Hematopoietic multipotent progenitor cell treated with erythropoietin and hydrocortisone succinate and interleukin-3 and kit ligand, for 8 days (in vitro differentiated cells): ENCODE measurements at regions not wholly inside any gene's neighbourhood (a gene's known extent, or its start where the extent isn't known, plus 50 kb on each side); places are given as distances from the start of the nearest gene placed in this dataset.
"Not testable (repeated sequence)": the region's sequence is repeated elsewhere in the genome, so short reads cannot be mapped to it uniquely, and the experiment has no call there.

Experiments
- DNase-seq: peaks from one replicate; pipeline ENCODE4 v3.0.0-alpha.2; 2015

DNA sequence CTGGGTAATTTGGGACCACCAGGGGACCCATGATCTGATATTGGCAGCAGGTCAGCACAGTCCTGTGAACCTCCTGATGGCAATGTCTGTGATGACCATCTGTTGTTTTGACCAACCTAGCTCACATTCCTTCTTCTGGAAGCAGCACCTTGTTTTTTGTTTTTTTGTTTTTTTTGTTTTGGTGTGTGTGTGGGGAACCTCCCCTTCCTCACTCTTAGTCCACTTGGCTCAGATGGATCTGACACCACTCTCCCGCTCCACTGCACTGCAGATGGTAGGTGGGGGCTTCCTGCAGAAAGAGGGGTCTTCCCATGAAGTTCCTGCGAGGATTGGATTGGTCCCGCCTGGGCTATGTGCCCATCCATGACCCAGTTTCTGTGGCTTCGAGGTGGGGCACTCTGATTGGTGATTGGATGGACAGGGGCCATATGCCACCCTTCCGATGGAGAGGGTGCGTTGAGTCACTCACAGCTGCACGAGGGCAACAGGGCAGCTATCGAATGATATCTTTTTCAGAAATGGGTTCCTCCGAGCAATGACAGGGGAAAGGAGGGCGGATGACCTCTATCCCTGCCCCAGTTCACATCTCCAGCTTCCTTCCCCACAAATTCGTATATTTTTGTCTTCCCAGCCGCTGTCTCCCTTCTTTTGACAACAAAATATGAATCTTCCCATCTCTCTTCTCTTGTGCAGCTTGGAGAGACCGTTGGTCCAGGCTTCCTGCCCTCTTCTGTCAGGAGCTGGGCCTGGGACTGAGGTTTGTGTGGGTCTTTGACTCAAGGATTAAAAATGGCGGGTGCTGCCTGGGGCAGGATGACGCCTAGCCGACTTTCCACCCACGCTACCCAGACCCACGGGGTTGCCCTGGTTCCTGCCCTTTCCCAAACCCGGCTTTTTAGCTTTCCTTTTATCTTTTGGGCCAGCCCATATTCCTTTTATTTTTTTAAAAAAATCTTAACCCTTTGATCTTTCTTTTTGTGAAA is 132.1 kb upstream of the KCNG1 start:
- no peak for DNase-seq

DNA sequence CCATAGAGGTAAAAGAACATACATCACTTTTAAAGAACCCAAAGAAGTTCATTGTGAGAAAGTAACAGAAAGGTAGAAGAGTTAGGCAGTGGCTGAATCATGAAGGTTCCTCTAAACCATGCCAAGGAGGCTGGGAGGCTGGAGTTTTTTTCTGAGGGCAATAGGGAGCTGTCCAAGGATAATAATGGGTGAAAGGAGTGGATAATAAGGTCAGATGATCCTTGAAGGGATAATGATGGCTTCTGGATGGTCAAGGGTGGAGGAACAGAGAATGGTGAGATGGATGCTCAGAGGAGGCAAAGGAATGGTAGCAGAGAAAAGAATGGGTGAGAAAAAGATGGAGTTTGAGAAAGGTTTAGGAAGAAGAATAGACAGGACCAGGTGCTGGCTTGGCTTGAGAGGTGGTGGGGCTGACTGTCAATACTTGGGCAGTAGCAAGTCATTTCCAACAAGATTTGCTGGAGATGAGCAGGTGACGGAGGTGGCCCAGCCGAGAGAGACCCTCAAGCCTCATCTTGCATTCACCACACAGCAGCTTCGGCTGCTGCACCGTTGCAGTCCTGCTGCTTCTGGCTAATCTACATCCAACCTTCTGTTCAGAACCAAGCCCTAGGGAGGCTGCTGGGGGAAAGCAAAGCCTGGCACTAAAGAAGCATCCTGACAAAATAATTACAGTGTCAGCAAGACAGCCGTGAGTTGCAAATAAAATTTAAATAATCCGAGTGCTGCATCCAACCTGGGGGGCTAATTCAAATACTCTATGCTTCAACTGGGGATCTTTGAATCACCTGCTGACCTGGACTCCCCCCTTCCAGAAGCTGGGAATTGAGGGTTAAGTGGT is 131.2 kb upstream of the KCNG1 start:
- no peak for DNase-seq

DNA sequence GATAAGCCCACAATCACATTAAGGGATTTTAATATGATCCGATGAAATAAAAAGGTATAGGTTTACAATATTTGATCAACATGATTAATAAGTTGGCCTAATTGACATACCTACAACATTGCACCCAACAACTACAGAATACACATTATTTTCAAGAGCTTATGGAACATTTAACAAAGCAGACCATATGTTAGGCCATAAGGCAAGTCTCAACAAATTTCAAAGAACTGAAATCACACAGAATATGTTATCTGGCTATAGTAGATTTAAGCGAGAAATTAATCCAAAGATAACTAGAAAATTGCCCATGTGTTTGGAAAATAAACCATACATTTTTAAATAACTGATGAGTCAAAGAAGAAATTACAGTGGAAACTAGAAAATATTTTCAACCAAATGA is 126.0 kb upstream of the KCNG1 start:
- no peak for DNase-seq

DNA sequence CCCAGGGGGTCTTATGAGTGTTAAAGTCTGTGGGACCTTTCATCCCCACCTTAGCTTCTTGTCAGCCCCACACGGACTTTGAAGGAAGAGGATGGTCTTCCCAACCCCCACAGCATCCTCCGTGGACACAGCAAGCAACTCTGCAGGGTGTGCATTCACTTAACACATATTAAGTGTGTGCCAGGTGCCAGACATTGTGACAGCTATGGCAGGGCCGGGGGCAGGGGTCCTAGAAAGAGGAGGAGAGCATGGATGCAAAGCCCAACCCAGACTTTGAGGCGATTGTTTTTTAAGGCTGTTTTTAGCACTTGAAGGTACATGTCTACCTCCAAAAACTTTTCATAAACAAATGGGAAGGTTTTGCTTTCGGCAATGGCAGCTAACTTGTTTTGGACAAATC is 121.6 kb upstream of the KCNG1 start:
- DNase-seq, result no peak

DNA sequence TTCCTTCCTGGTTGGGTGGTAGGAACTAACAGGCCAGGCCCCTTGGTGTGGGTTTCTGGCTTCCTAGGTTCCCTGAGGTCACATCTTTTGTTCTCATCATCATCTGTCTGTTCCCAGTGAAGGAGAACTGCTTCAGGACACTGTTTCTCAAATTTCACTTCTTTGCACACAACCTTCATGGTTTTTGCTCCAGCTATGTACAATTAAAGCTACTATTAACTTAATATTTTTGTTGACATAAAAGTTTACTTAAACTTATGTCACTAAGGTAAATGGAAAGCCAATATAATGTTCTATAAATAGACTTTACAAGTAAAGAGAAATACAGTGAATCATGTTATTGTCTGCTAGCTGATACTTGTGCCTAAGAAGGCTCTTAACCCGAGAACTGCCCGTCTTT is 120.7 kb upstream of the KCNG1 start:
- DNase-seq, result no peak

DNA sequence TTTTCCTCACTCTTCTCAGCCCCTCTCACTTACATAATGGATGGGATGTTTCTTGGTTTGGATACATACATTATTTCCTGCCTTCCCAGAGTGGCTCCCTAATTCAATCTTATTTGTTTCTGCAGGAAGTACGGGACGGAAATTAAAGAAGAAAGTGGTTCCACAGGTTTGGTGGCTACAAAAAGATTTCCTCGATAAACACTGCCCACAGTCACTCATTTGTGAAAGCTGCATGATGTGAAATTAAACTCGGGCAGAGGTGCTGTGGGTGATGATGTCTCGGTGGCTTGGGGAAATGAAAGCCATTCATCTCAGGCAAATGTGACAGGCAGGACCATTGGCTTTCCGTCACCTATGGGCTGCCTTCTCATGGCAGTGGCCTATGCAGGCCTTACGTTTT is 119.5 kb upstream of the KCNG1 start:
- no peak for DNase-seq

DNA sequence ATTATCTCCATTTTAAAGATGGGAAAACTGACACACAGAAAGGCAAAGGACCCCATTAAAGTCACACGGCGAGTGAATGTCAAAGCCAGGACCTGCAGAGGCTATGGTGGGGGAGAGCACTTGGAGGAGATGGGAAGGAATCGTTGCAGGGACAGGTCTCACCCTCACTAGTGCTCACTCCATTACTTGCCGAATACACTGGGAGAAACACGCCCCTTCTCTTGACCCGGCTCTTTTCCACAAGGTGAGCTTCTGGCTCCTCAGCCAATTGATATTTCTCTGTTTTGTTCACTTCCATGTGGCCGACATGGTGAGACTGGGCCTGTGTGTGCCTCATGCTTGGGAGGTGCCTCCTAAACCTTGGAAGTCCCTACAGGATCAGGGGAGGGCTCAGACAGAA is 117.8 kb upstream of the KCNG1 start:
- no peak for DNase-seq

DNA sequence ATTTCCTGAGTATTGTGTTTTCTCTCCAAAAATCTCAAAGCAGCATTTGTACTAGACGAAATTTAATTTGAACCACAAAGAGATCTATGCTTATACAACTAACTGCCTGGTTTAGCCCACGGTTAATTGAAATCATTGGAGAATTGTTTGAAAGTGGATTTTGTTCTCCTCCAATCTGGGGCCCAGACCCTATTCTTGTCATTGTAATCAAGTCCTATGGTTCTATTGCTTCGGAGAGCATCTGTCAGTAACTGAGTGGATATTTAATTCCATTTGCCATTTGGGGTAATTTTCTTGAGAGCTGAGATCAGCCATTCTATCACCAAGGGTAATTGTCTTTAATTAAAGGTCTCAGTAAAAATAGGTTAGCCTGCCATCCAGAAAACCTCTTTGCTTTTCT is 117.0 kb upstream of the KCNG1 start:
- DNase-seq, result no peak

DNA sequence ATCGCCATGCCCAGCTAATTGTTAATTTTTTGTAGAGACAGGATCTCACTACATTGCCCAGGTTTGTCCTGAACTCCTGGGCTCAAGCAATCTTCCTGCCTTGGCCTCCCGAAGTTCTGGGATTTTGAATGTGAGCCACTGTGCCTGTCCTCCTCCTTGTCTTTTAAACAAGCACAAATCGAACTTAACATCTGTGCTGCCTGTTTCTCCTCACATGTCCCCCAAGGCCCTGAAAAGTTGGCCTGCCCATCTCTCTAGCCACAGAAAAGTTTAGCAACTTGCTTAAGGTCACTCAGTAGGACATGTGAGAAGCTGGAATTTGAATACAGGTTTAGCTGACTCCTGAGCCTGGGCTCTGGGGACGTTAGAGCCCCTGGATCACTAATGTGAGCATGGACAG is 115.7 kb upstream of the KCNG1 start:
- DNase-seq, result no peak

DNA sequence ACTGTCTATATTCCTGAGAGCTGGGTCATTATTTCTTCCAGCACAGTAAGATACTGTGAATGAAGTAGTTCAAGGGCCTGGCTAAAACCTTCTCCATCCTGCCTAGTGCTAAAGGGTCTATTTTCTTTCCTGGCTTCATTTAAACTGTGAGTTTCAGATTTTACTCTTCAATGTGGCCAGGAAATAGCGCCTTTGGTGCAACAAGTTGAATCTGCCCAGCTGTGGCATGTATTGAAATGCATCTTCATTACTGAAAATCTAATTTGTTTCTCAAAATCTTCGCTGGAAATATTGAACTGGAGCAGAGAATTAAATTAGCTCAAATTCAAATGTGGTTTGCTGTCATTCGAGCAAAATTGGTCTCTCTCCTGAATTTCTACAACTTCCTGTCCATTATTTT is 114.6 kb upstream of the KCNG1 start:
- DNase-seq, result no peak

DNA sequence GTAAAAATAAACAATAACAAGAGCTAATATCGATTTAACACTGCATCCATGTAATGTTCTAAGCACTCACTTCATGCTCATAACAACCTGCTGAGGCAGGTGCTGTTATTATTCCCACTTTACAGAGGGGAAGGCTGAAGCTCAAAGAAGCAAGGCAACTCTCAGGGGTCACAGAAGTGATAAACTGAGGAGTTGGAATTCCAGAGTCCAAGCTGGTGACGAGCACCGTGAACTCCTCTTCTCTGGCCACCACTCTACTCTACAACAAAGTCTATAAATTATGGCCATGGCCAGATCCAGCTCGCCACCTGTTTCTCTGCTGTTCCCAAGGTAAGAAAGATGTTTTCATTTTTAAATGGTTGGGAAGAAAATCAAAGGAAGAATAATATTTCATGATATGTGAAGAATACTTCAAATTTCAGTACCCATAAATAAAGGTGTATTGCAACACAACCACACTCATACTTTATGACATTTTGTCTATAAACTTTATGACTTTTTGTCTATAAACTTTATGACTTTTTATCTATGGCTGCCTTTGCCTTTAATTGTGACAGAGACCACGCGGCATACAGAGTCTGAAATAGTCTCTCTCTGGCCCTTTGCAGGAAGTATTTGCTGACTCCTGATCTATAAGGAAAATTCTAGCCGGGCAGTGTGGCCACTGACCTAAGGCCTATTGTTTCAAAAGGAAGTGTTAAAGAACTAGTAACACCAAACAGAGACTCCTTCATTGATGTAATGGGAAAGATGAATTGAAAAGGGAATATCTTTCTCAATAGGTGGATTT is 113.2 kb upstream of the KCNG1 start:
- no peak for DNase-seq

DNA sequence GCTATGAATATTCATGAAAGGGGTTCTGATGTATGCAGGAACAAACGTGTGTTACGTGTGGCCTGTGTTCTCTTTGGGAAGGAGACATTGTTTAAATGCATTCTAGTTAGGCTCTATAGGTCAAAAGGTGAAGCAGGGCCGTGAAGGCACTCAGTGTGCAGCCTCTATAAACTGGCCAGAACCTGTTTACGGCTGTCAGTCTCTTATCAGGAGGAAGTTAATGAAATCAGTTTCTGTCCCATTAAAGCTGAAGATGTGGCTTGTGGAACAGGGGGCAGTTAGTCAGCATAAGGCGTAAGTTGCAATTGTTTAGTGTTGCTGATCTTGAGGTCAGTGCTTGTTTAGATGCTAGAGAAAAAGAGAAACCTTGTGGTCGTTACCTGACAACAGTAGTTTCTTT is 111.5 kb upstream of the KCNG1 start:
- DNase-seq, result no peak

DNA sequence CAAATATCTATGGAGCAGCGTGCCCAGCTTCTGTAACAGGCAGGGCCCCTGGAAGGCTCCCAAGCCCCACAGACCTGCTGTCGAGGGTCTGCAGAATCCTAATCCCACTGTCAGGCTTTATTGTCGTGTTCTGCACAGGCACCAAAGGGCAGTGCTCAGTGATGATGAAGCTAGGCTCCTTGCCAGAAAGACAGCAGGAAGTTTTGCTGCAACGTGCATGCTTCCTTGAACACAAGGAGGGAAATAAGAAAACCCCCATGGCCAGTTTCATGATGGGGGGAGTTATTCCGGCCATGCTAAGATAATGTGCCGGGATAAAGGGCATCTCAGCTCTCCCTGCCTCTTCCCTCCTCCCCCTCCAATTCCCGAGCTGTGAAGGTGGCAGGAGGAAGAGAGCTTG is 109.4 kb upstream of the KCNG1 start:
- no peak for DNase-seq

DNA sequence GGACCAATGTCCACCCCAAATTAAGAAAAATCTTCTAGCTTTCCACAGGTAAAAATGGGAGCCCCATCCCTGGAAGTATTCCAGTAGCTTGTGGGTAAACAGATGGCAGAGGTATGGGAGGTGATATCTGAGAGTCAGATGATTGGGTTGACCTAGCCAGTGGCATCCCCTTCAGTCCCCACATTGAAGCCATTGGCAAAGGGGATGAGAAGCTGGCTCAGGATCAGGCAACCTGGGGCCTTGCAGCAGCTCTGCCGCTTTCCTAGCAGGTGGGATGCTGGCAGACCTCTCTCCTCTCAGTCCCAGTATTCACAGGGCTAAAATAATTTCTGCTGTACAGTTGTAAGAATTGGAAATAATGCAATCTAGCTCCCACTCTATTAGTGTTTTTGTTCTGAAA is 108.9 kb upstream of the KCNG1 start:
- no peak for DNase-seq

DNA sequence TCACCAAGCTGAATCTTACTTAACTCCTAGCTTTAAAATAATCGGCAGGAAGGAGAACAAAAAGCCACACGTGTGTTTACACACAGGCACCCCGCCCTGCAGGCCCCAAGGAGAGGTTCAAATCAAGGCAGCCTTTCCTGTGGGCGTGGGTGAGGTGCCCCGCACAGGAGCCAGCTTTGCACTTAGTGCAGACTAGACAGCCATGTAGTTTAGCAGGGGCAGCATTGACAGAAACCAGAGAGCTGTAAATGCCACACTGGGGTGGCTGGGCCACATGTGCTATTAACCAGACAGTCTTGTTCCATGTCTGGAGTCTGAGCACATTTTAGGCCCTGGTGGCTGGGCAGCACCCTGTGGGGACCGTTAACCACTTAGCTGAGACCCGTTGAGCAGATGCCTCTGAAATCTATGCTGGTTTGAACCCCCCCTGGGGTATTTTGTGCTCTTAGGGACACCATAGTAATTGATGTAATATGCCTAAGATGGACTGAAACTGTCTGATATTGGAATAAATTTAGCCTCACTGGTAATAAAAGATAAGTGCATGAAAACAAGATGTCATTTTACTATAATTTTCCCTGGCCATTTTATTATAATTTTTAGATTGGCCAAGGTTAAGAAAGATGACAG is 106.4 kb upstream of the KCNG1 start:
- no peak for DNase-seq

DNA sequence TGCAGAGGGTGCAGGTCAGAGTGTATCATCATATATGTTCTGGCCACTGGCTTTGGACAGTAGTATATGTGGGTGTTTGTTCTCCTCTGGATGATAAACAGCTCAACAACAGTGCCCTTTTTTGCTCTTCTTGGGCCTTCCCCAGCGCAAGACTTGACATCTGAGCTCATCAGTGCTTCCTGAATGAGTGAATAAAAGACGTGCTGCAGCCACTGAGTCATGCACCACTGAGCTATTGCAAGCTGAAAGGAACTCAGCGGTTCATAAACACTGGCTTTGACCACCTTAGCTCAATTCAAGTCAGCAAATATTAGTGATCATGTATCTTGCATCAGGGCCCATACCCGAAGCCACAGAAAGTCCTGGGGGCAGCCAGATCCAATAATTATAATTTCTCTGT is 105.3 kb upstream of the KCNG1 start:
- DNase-seq, result no peak

DNA sequence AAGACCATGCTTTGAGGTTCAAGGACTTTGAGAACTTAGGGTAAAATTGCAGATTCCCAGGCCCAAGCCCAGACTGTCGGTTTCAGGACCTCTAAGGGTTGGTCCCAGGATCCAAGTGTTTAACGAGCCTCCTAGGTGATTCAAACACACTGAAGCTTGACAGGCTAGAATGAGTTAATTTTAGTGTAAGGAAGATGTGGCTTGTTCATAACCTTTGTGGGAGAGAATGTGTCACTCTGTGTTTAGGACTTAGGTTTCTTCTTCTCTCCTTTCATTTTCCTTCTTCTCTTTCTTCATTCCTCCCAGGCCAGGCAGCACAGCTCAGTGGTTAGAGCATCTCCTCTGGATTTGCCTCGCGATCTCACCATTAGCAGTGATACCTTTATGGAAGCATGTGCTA is 104.8 kb upstream of the KCNG1 start:
- no peak for DNase-seq

DNA sequence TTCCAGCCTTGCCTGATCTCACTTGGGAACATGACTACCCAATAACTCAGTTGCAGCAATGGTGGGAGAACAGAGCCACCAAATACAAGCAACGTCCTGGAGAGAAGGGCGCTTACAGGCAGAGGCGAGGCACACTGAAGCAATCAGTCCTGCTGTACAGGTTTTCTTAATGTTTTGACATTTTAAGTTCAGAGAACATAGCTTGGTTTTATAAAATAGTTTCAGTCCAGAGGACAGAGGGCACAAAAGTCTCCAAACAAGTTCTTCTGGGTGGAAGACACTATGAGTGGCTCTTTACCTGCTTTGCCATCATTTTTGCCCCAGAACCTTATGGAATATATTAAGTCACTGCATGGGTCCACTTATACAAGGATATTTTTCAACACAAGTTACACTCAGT is 103.4 kb upstream of the KCNG1 start:
- DNase-seq, result no peak

DNA sequence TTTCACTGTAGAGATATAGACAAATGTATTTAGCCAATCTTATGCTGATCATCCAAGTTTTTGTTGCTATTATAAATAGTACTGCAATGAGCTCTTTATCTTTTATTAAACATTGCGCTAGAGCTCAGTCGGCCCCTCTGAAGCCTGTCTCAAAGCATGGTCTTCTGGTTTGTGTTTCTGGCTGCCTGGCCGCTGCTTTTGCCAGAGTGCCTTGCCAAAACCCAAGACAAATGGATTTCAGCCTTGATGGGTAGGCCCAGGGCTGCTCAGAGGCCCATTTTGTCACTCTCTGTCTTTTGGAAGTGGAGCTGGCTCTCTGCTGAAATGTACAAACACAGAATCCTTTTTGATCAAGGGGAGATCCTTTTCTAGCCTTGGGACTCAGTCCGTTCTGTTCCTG is 102.9 kb upstream of the KCNG1 start:
- DNase-seq, result no peak

DNA sequence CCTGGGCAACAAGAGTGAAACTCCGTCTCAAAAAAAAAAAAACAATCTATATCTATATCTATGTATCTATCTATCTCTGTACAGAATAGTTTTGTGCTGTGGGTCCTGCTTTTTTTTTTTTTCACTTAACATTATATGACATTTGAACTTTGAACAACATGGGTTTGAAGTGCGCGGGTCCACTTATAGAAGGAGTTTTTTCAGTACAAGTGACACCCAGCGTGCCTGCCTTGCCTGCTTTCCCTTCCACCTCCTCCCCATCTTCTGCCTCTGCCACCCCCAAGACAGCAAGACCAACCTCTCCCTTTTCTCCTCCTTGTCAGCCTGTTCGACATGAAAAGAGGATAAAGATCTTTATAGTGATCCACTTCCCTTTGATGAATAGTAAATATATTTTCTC is 102.2 kb upstream of the KCNG1 start:
- no peak for DNase-seq

DNA sequence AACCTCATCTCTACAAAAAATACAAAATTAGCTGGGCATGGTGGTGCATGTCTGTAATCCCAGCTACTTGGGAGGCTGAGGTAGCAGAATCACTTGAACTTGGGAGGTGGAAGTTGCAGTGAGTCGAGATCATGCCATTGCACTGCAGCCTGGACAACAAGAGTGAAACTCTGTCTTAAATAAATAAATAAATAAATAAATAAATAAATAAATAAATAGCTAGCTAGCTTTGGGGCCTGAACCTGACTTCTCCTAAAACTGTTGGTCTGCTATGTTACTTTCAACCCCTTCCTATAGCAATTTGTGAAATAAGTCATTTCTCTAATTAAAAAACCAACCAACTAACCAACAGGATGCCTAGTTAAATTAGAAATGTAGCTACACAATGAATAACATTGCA is 101.0 kb upstream of the KCNG1 start:
- DNase-seq, result not testable (repeated sequence)

DNA sequence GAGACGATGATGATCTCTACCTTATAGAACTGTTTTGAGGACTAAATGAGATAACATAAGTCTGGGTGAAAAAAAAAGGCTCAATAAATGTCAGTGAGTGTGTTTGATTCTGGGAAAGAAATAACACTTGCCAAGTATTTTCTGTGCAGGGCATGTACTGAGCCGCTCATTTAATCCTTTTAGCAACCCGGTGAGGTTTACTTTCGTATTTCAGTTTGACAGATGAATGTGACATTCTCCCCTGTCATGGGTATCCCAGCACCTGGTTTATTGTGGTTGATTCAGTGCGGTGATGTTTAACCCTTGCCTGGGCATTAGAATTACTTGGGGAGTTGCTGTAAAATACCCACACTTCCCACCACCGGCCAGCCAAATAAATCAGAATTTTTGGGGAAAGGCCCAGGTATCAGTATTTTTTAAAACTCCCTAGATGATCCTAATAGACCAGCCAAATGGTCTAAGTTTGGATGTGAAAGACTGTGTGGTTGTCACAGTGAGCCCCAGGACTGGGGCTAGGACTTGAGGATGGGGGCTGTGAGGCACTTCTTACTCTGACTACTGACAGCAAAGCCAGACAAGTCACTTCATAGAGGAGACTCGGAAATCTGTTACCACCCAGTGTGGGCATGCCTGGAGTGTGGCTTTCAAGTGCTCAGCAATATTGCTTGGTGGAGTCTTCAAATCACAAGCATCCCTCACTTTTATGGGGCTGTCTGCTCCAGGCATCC is 100.2 kb upstream of the KCNG1 start:
- DNase-seq, result no peak
